WTC11 (cell line): ENCODE measurements at regions not wholly inside any gene's neighbourhood (a gene's known extent, or its start where the extent isn't known, plus 50 kb on each side); places are given as distances from the start of the nearest gene placed in this dataset.

Source experiments
- ATAC-seq: fragments of 200-7000 bp; cut with Tn5 transposase; 2 replicates; pipeline ENCODE4 v1.10.0; 2021; ENCODE audit warnings: mild to moderate bottlenecking, moderate library complexity
- CTCF ChIA-PET: fragments of 300-600 bp; sonication (Branson Sonifier 250); formaldehyde crosslinking; loops from one replicate; lab custom pipeline; 2021; ENCODE audit warnings: antibody characterized with exemption; lab: Charles Lee
- POLR2A ChIA-PET: fragments of 350-600 bp; sonication (Branson Sonifier 250); formaldehyde crosslinking; loops from one replicate; lab custom pipeline; 2021; ENCODE audit warnings: antibody characterized with exemption; lab: Charles Lee
- DNase-seq: peaks from one replicate; pipeline ENCODE4 v3.0.0; 2021; ENCODE audit warnings: low spot score
- H3K27ac Mint-ChIP-seq: 2 replicates; pipeline ENCODE4 v1.8.0; 2021; ENCODE audit warnings: mixed read lengths
- H3K27me3 Mint-ChIP-seq: 2 replicates; pipeline ENCODE4 v1.8.0; 2021; ENCODE audit warnings: low read depth, mild to moderate bottlenecking, moderate library complexity, mixed read lengths
- H3K36me3 Mint-ChIP-seq: 2 replicates; pipeline ENCODE4 v1.8.0; 2021; ENCODE audit warnings: mixed read lengths
- H3K4me1 Mint-ChIP-seq: 2 replicates; pipeline ENCODE4 v1.8.0; 2022; ENCODE audit warnings: mixed read lengths
- H3K4me3 Mint-ChIP-seq: 2 replicates; pipeline ENCODE4 v1.8.0; 2021; ENCODE audit warnings: mild to moderate bottlenecking, moderate library complexity, mixed read lengths
- H3K9me3 Mint-ChIP-seq: 2 replicates; pipeline ENCODE4 v1.8.0; 2021; ENCODE audit warnings: mixed read lengths
- ARID4B ChIP-seq: sonication (generic); formaldehyde crosslinking; IDR thresholded peaks from 2 replicates; pipeline ENCODE4 v1.8.0; 2023; ENCODE audit warnings: missing genetic modification reagents, mild to moderate bottlenecking, borderline replicate concordance
- ATF1 ChIP-seq: sonication (generic); formaldehyde crosslinking; IDR thresholded peaks from 2 replicates; pipeline ENCODE4 v1.8.1; 2023; ENCODE audit warnings: mild to moderate bottlenecking, moderate library complexity, missing genetic modification reagents
- CBFB ChIP-seq: sonication (generic); formaldehyde crosslinking; IDR thresholded peaks from 2 replicates; pipeline ENCODE4 v1.8.1; 2022; ENCODE audit warnings: mild to moderate bottlenecking, low read depth, missing genetic modification reagents
- CREB1 ChIP-seq: sonication (generic); formaldehyde crosslinking; IDR thresholded peaks from 2 replicates; pipeline ENCODE4 v1.8.0; 2023; ENCODE audit warnings: mild to moderate bottlenecking, missing genetic modification reagents
- CTCF ChIP-seq: fragments of 200-600 bp; IDR thresholded peaks from 2 replicates; pipeline ENCODE4 v1.8.0; 2022; ENCODE audit warnings: antibody characterized with exemption
- E2F5 ChIP-seq: sonication (generic); formaldehyde crosslinking; IDR thresholded peaks from 2 replicates; pipeline ENCODE4 v1.8.1; 2022; ENCODE audit warnings: mild to moderate bottlenecking, moderate library complexity, missing genetic modification reagents
- FOXK1 ChIP-seq: sonication (generic); formaldehyde crosslinking; IDR thresholded peaks from 2 replicates; pipeline ENCODE4 v1.8.0; 2022; ENCODE audit warnings: mild to moderate bottlenecking, moderate library complexity, missing genetic modification reagents
- GRHL2 ChIP-seq: fragments of 250-450 bp; sonication (Bioruptor Pico); IDR thresholded peaks from 2 replicates; pipeline ENCODE4 v1.8.0; 2022; ENCODE audit warnings: mild to moderate bottlenecking, moderate library complexity; ENCODE audit not compliant: insufficient replicate concordance, severe bottlenecking
- MAX ChIP-seq: sonication (generic); formaldehyde crosslinking; IDR thresholded peaks from 2 replicates; pipeline ENCODE4 v1.8.0; 2022; ENCODE audit warnings: mild to moderate bottlenecking, missing genetic modification reagents
- NFE2L1 ChIP-seq: sonication (generic); formaldehyde crosslinking; IDR thresholded peaks from 2 replicates; pipeline ENCODE4 v1.8.1; 2023; ENCODE audit warnings: missing genetic modification reagents
- NR3C1 ChIP-seq: sonication (generic); formaldehyde crosslinking; conservative IDR thresholded peaks from 2 replicates; pipeline ENCODE4 v1.8.1; 2023; ENCODE audit warnings: low read depth, mild to moderate bottlenecking, missing genetic modification reagents
- PRDM15 ChIP-seq: sonication (generic); formaldehyde crosslinking; IDR thresholded peaks from 2 replicates; pipeline ENCODE4 v1.8.0; 2022; ENCODE audit warnings: missing genetic modification reagents
- RORB ChIP-seq: fragments of 250-450 bp; sonication (Bioruptor Pico); IDR thresholded peaks from 2 replicates; pipeline ENCODE4 v1.9.0; 2021; ENCODE audit warnings: mild to moderate bottlenecking
- USF2 ChIP-seq: sonication (generic); formaldehyde crosslinking; IDR thresholded peaks from 2 replicates; pipeline ENCODE4 v1.8.1; 2023; ENCODE audit warnings: mild to moderate bottlenecking, missing genetic modification reagents, moderate library complexity
- ZNF423 ChIP-seq: fragments of 250-450 bp; sonication (Bioruptor Pico); IDR thresholded peaks from 2 replicates; pipeline ENCODE4 v2.1.2; 2022; ENCODE audit warnings: mild to moderate bottlenecking, moderate library complexity
- ZSCAN18 ChIP-seq: fragments of 250-450 bp; sonication (Bioruptor Pico); IDR thresholded peaks from 2 replicates; pipeline ENCODE4 v2.1.2; 2022; ENCODE audit warnings: mild to moderate bottlenecking, moderate library complexity

- TF ChIP-seq MAX (CRISPR knock-in tag) = no peak
- no peak for TF ChIP-seq NFE2L1
- no peak for TF ChIP-seq CBFB (CRISPR knock-in tag)
- TF ChIP-seq, all 79 proteins: peak for 0
Measured at GRCh38 chr9:25570802-25571201, 107.4 kb downstream of the TUSC1 start (continued).

GRCh38 chr9:25562101-25562500 lies 116.1 kb downstream of the TUSC1 start:
- TF ChIP-seq ZNF423 = no peak
- TF ChIP-seq RORB = no peak
- TF ChIP-seq CREB1 (CRISPR knock-in tag) = no peak
- no peak for TF ChIP-seq ZSCAN18 (CRISPR knock-in tag)
- TF ChIP-seq USF2 (CRISPR knock-in tag) = no peak
- TF ChIP-seq CTCF = no peak
- no peak for TF ChIP-seq PRDM15 (CRISPR knock-in tag)
- no peak for TF ChIP-seq E2F5 (CRISPR knock-in tag)
- TF ChIP-seq NR3C1 (CRISPR knock-in tag) = no peak
- no peak for TF ChIP-seq GRHL2
- no peak for TF ChIP-seq ATF1 (CRISPR knock-in tag)
- TF ChIP-seq ARID4B (CRISPR knock-in tag) = no peak
- no peak for TF ChIP-seq FOXK1 (CRISPR knock-in tag)
- ChIA-PET POLR2A (no interaction called here), CTCF (no interaction called here)
- DNase-seq = no peak
- no peak overlapping the region for H3K27ac Mint-ChIP-seq
- no peaks in the 10 kb centered on the region for H3K36me3 Mint-ChIP-seq
- no peaks in the 10 kb centered on the region for H3K9me3 Mint-ChIP-seq
- ATAC-seq = no peak
- H3K4me3 Mint-ChIP-seq = no peak overlapping the region
- no peaks in the 10 kb centered on the region for H3K27me3 Mint-ChIP-seq
- H3K4me1 Mint-ChIP-seq = no peaks in the 10 kb centered on the region
